Mucosa of gallbladder (tissue), 1 donor: ENCODE measurements at regions not wholly inside any gene's neighbourhood (a gene's known extent, or its start where the extent isn't known, plus 50 kb on each side); places are given as distances from the start of the nearest gene placed in this dataset.
A peak's percentile ranks its signal among the peaks of the same experiment; 100 is the strongest.

Experiments
- DNase-seq: peaks from one replicate; pipeline ENCODE4 v3.0.0-alpha.2; 2020; ENCODE audit warnings: low spot score
- donor health status: DM: no; HTN: no; CAD: no.

- DNase-seq, result no peak
Measured at GRCh38 chrX:120819126-120819525, 56.5 kb downstream of the CT47B1 start.

GRCh38 chrX:120813982-120814381, 61.7 kb downstream of the CT47B1 start:
- no peak for DNase-seq

GRCh38 chrX:120801426-120801825, 74.2 kb downstream of the CT47B1 start:
- DNase-seq, result no peak

- DNase-seq, result no peak
Measured at GRCh38 chrX:120797188-120797851, 78.3 kb downstream of the CT47B1 start.

GRCh38 chrX:120795301-120795700, 80.4 kb downstream of the CT47B1 start:
- no peak for DNase-seq

- DNase-seq, result no peak
Measured at GRCh38 chrX:120794525-120794975, 81.1 kb downstream of the CT47B1 start.

- DNase-seq, result no peak
Measured at GRCh38 chrX:120793098-120793497, 82.6 kb downstream of the CT47B1 start.

- peak; percentile 69 for DNase-seq
Measured at GRCh38 chrX:120791013-120791643, 84.5 kb downstream of the CT47B1 start.

- DNase-seq, result no peak
Measured at GRCh38 chrX:120790552-120790951, 85.1 kb downstream of the CT47B1 start.

GRCh38 chrX:120790118-120790517, 85.5 kb downstream of the CT47B1 start:
- peak; percentile 28 for DNase-seq

- DNase-seq, result no peak
Measured at GRCh38 chrX:120781403-120781802, 94.3 kb downstream of the CT47B1 start.

- no peak for DNase-seq
Measured at GRCh38 chrX:120775959-120776358, 99.7 kb downstream of the CT47B1 start.

- no peak for DNase-seq
Measured at GRCh38 chrX:120774606-120775005, 101.1 kb downstream of the CT47B1 start.

- no peak for DNase-seq
Measured at GRCh38 chrX:120773801-120774200, 101.9 kb downstream of the CT47B1 start.

- no peak for DNase-seq
Measured at GRCh38 chrX:120769576-120770341, 105.9 kb downstream of the CT47B1 start.

- no peak for DNase-seq
Measured at GRCh38 chrX:120768681-120769080, 107.0 kb downstream of the CT47B1 start.

GRCh38 chrX:120768254-120768653, 107.4 kb downstream of the CT47B1 start:
- DNase-seq, result no peak

- DNase-seq, result no peak
Measured at GRCh38 chrX:120763269-120763668, 112.4 kb downstream of the CT47B1 start.

GRCh38 chrX:120761810-120762209, 113.9 kb downstream of the CT47B1 start:
- DNase-seq, result no peak

GRCh38 chrX:120759685-120760084, 116.0 kb downstream of the CT47B1 start:
- no peak for DNase-seq

GRCh38 chrX:120755066-120755846, 120.4 kb downstream of the CT47B1 start:
- no peak for DNase-seq
